Trophoblast cell (in vitro differentiated cells and primary cell): ENCODE measurements at regions not wholly inside any gene's neighbourhood (a gene's known extent, or its start where the extent isn't known, plus 50 kb on each side); places are given as distances from the start of the nearest gene placed in this dataset.

Source experiments
- DNase-seq, 2 donors: peaks; one replicate each; pipeline ENCODE4 v3.0.0-alpha.2; 2016
- H2AFZ ChIP-seq: 2 replicates; pipeline ENCODE4 v1.6.1; 2013; ENCODE audit warnings: low read length, moderate library complexity, mild to moderate bottlenecking; ENCODE audit not compliant: insufficient read depth, poor library complexity
- H2AK5ac ChIP-seq: 2 replicates; pipeline ENCODE4 v1.6.1; 2013; ENCODE audit warnings: mild to moderate bottlenecking, low read length
- H2BK120ac ChIP-seq: 2 replicates; pipeline ENCODE4 v1.6.1; 2013; ENCODE audit warnings: low read length, mild to moderate bottlenecking, moderate library complexity; ENCODE audit not compliant: insufficient read depth, poor library complexity
- H2BK12ac ChIP-seq: 2 replicates; pipeline ENCODE4 v1.6.1; 2013; ENCODE audit warnings: mild to moderate bottlenecking, low read length, moderate library complexity
- H2BK5ac ChIP-seq: 2 replicates; pipeline ENCODE4 v1.6.1; 2013; ENCODE audit warnings: low read length, low read depth, moderate library complexity, mild to moderate bottlenecking; ENCODE audit not compliant: poor library complexity
- H3K14ac ChIP-seq: 2 replicates; pipeline ENCODE4 v1.6.1; 2013; ENCODE audit warnings: mild to moderate bottlenecking, low read length
- H3K18ac ChIP-seq: 2 replicates; pipeline ENCODE4 v1.6.1; 2013; ENCODE audit warnings: mild to moderate bottlenecking, low read length
- H3K23ac ChIP-seq: 2 replicates; pipeline ENCODE4 v1.6.1; 2013; ENCODE audit warnings: low read length
- H3K27ac ChIP-seq: 2 replicates; pipeline ENCODE4 v1.5.1; 2013; ENCODE audit warnings: low read depth, mild to moderate bottlenecking, inconsistent platforms, low read length, moderate library complexity
- H3K27me3 ChIP-seq: 2 replicates; pipeline ENCODE4 v1.6.1; 2013; ENCODE audit warnings: inconsistent platforms, mild to moderate bottlenecking, low read length, moderate library complexity; ENCODE audit not compliant: insufficient read depth
- H3K36me3 ChIP-seq, 2 experiments: 1 replicate in 1 of 2; 2 replicates in 1 of 2; pipeline ENCODE4 v1.6.1; 2013; ENCODE audit warnings: low read length in 2 of 2, mild to moderate bottlenecking in 2 of 2, moderate library complexity in 1 of 2; ENCODE audit not compliant: insufficient read depth in 2 of 2, control insufficient read depth in 1 of 2
- H3K4ac ChIP-seq: 2 replicates; pipeline ENCODE4 v1.6.1; 2013; ENCODE audit warnings: low read depth, mild to moderate bottlenecking, low read length, moderate library complexity
- H3K4me1 ChIP-seq, 2 experiments: 1 replicate in 1 of 2; 2 replicates in 1 of 2; pipeline ENCODE4 v1.6.1; 2013; ENCODE audit warnings: low read length in 2 of 2, mild to moderate bottlenecking in 2 of 2, moderate library complexity in 1 of 2; ENCODE audit not compliant: insufficient read depth in 2 of 2, control insufficient read depth in 1 of 2
- H3K4me2 ChIP-seq: 2 replicates; pipeline ENCODE4 v1.6.1; 2013; ENCODE audit warnings: inconsistent platforms, mild to moderate bottlenecking, low read length, moderate library complexity
- H3K4me3 ChIP-seq: 2 replicates; pipeline ENCODE4 v1.5.1; 2013; ENCODE audit warnings: mild to moderate bottlenecking, low read depth, low read length, inconsistent platforms
- H3K79me1 ChIP-seq: one replicate; pipeline ENCODE4 v1.6.1; 2013; ENCODE audit warnings: low read length
- H3K79me2 ChIP-seq: 2 replicates; pipeline ENCODE4 v1.6.1; 2013; ENCODE audit warnings: low read length, mild to moderate bottlenecking; ENCODE audit not compliant: control insufficient read depth, insufficient read depth, poor library complexity
- H3K9ac ChIP-seq: 2 replicates; pipeline ENCODE4 v1.6.1; 2013; ENCODE audit warnings: mild to moderate bottlenecking, low read length
- H3K9me3 ChIP-seq: 2 replicates; pipeline ENCODE4 v1.6.1; 2013; ENCODE audit warnings: low read depth, mild to moderate bottlenecking, control low read depth, inconsistent platforms, low read length; ENCODE audit not compliant: insufficient read depth
- H4K12ac ChIP-seq: 2 replicates; pipeline ENCODE4 v1.6.1; 2013; ENCODE audit warnings: low read depth, mild to moderate bottlenecking, low read length, moderate library complexity
- H4K8ac ChIP-seq: 2 replicates; pipeline ENCODE4 v1.6.1; 2013; ENCODE audit warnings: low read depth, mild to moderate bottlenecking, low read length, moderate library complexity
- H4K91ac ChIP-seq: one replicate; pipeline ENCODE4 v1.6.1; 2013; ENCODE audit warnings: low read depth, mild to moderate bottlenecking, low read length, moderate library complexity
- WGBS: extraction: QIAGEN DNeasy Blood & Tissue Kit; methylation state at CpG from one replicate; pipeline ENCODE4 v1.1.7; 2013; ENCODE audit warnings: missing lambda C conversion rate; ENCODE audit not compliant: insufficient read length, insufficient coverage; ENCODE audit errors: extremely low coverage; 5-methylcytosine and 5-hydroxymethylcytosine counted together

- Histone ChIP-seq H3K4ac (no peak overlapping the region), H3K79me1 (no peaks in the 10 kb centered on the region), H3K4me2 (no peak overlapping the region), H4K12ac (no peak overlapping the region), H3K14ac (no peak overlapping the region), H3K9me3 (no peaks in the 10 kb centered on the region), H3K4me3 (no peak overlapping the region), H3K4me1 (no peaks in the 10 kb centered on the region), H4K91ac (no peak overlapping the region), H3K23ac (no peak overlapping the region), H2BK12ac (no peak overlapping the region), H2AK5ac (no peak overlapping the region), H2BK5ac (no peak overlapping the region), H3K27ac (no peak overlapping the region), H2AFZ (no peak overlapping the region), H3K18ac (no peak overlapping the region), H4K8ac (no peak overlapping the region), H3K36me3 (no peaks in the 10 kb centered on the region), H2BK120ac (no peak overlapping the region), H3K27me3 (no peaks in the 10 kb centered on the region), H3K79me2 (no peaks in the 10 kb centered on the region), H3K9ac (no peak overlapping the region)
- WGBS: no CpG with 5 or more reads among the region's 3 CpGs
- DNase-seq: no peak
Measured at GRCh38 chr7:98679741-98680140, 62.7 kb downstream of the NPTX2 start.

GRCh38 chr7:98681511-98681910 is 64.4 kb downstream of the NPTX2 start:
- H3K4me2 ChIP-seq: no peak overlapping the region
- no peak overlapping the region for H3K9ac ChIP-seq
- no peak overlapping the region for H4K8ac ChIP-seq
- no peak overlapping the region for H3K4me3 ChIP-seq
- H3K27ac ChIP-seq: no peak overlapping the region
- H2BK120ac ChIP-seq: no peak overlapping the region
- no peaks in the 10 kb centered on the region for H3K4me1 ChIP-seq
- no CpG with 5 or more reads among the region's 6 CpGs for WGBS
- H3K79me2 ChIP-seq: no peaks in the 10 kb centered on the region
- no peaks in the 10 kb centered on the region for H3K36me3 ChIP-seq
- no peak overlapping the region for H2BK5ac ChIP-seq
- H2BK12ac ChIP-seq: no peak overlapping the region
- H2AK5ac ChIP-seq: no peak overlapping the region
- no peak for DNase-seq
- H3K4ac ChIP-seq: no peak overlapping the region
- H2AFZ ChIP-seq: no peak overlapping the region
- no peak overlapping the region for H3K18ac ChIP-seq
- H3K9me3 ChIP-seq: peaks cover 9% of the 10 kb centered on the region
- H3K27me3 ChIP-seq: no peaks in the 10 kb centered on the region
- H4K12ac ChIP-seq: no peak overlapping the region
- no peak overlapping the region for H3K14ac ChIP-seq
- H3K23ac ChIP-seq: no peak overlapping the region
- H3K79me1 ChIP-seq: no peaks in the 10 kb centered on the region
- no peak overlapping the region for H4K91ac ChIP-seq

- H3K9ac ChIP-seq: no peak overlapping the region
- H2BK120ac ChIP-seq: no peak overlapping the region
- no peak overlapping the region for H4K8ac ChIP-seq
- H4K12ac ChIP-seq: no peak overlapping the region
- no peak overlapping the region for H3K27ac ChIP-seq
- H4K91ac ChIP-seq: no peak overlapping the region
- no peak overlapping the region for H2AK5ac ChIP-seq
- no peak overlapping the region for H3K18ac ChIP-seq
- peaks cover 9% of the 10 kb centered on the region for H3K9me3 ChIP-seq
- H3K4me2 ChIP-seq: no peak overlapping the region
- H2AFZ ChIP-seq: no peak overlapping the region
- H3K23ac ChIP-seq: no peak overlapping the region
- no peak overlapping the region for H3K14ac ChIP-seq
- no peak overlapping the region for H2BK5ac ChIP-seq
- no peaks in the 10 kb centered on the region for H3K27me3 ChIP-seq
- H3K79me1 ChIP-seq: no peaks in the 10 kb centered on the region
- DNase-seq: no peak
- no peak overlapping the region for H3K4me3 ChIP-seq
- H3K79me2 ChIP-seq: no peaks in the 10 kb centered on the region
- no peak overlapping the region for H3K4ac ChIP-seq
- WGBS: no CpG with 5 or more reads among the region's 15 CpGs
- no peaks in the 10 kb centered on the region for H3K4me1 ChIP-seq
- H3K36me3 ChIP-seq: no peaks in the 10 kb centered on the region
- no peak overlapping the region for H2BK12ac ChIP-seq
Measured at GRCh38 chr7:98681951-98682350, 64.9 kb downstream of the NPTX2 start.

- WGBS: no CpG with 5 or more reads among the region's 2 CpGs
- no peaks in the 10 kb centered on the region for H3K36me3 ChIP-seq
Measured at GRCh38 chr7:98683514-98683913, 66.4 kb downstream of the NPTX2 start.

More at GRCh38 chr7:98683514-98683913, 66.4 kb downstream of the NPTX2 start:
- H3K14ac ChIP-seq: no peak overlapping the region
- H2AK5ac ChIP-seq: no peak overlapping the region
- no peak overlapping the region for H3K4me2 ChIP-seq
- no peak overlapping the region for H4K8ac ChIP-seq
- no peak for DNase-seq
- no peak overlapping the region for H4K12ac ChIP-seq
- no peaks in the 10 kb centered on the region for H3K79me1 ChIP-seq
- H3K79me2 ChIP-seq: no peaks in the 10 kb centered on the region
- H2BK12ac ChIP-seq: no peak overlapping the region
- H3K27ac ChIP-seq: no peak overlapping the region
- H3K27me3 ChIP-seq: no peaks in the 10 kb centered on the region
- no peaks in the 10 kb centered on the region for H3K4me1 ChIP-seq
- no peak overlapping the region for H2AFZ ChIP-seq
- no peak overlapping the region for H2BK5ac ChIP-seq
- H3K4me3 ChIP-seq: no peak overlapping the region
- H2BK120ac ChIP-seq: no peak overlapping the region
- no peak overlapping the region for H4K91ac ChIP-seq
- no peak overlapping the region for H3K9ac ChIP-seq
- no peak overlapping the region for H3K18ac ChIP-seq
- no peak overlapping the region for H3K4ac ChIP-seq
- no peak overlapping the region for H3K23ac ChIP-seq
- peaks cover 9% of the 10 kb centered on the region for H3K9me3 ChIP-seq
